ENCODE measurements at regions not wholly inside any gene's neighbourhood (a gene's known extent, or its start where the extent isn't known, plus 50 kb on each side); places are given as distances from the start of the nearest gene placed in this dataset.

GRCh38 chr16:60302676-60303075, 1568.6 kb upstream of the GOT2 start:
- TF ChIP-seq CTCF (conservative IDR thresholded peaks at IDR 0.05) (no peak), EZH2 (IDR thresholded peaks at IDR 0.05; ENCODE audit: low read depth) (no peak)

Measured in PC-9 (cell line).